ENCODE measurements at regions not wholly inside any gene's neighbourhood (a gene's known extent, or its start where the extent isn't known, plus 50 kb on each side); places are given as distances from the start of the nearest gene placed in this dataset.

DNA sequence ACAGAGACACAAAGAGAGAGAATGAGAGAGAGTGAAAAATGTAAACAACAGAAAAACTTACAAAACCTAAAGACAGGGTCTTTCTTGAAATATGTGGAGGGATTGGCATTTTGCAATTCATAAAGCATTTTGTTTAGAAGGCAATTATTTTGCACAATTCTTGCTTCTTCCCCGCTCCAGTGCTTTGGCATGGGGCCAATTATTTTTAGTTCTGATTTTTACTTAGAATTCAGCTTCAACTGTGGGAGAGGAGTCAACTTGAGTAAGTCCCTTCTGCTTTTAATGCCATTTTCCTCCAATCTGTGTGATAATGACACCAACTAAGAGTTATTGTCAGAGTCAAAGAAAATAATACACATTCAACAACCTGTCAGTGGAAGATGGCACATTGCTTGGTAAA is 1051.9 kb downstream of the NLGN4X start:
- no peak for TF ChIP-seq FOXM1 (IDR thresholded peaks at IDR 0.05; ENCODE audit: low read depth)
- TF ChIP-seq, protein P1, sequence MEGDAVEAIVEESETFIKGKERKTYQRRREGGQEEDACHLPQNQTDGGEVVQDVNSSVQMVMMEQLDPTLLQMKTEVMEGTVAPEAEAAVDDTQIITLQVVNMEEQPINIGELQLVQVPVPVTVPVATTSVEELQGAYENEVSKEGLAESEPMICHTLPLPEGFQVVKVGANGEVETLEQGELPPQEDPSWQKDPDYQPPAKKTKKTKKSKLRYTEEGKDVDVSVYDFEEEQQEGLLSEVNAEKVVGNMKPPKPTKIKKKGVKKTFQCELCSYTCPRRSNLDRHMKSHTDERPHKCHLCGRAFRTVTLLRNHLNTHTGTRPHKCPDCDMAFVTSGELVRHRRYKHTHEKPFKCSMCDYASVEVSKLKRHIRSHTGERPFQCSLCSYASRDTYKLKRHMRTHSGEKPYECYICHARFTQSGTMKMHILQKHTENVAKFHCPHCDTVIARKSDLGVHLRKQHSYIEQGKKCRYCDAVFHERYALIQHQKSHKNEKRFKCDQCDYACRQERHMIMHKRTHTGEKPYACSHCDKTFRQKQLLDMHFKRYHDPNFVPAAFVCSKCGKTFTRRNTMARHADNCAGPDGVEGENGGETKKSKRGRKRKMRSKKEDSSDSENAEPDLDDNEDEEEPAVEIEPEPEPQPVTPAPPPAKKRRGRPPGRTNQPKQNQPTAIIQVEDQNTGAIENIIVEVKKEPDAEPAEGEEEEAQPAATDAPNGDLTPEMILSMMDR (IDR thresholded peaks at IDR 0.05): no peak
- TF ChIP-seq YY1 (IDR thresholded peaks at IDR 0.05; ENCODE audit: low read depth): no peak
- TF ChIP-seq NRF1 (IDR thresholded peaks at IDR 0.05; ENCODE audit: low read depth, low read length): no peak
- no peak for TF ChIP-seq TEAD4 (IDR thresholded peaks at IDR 0.05; ENCODE audit: borderline replicate concordance, insufficient read depth)

Data from SK-N-SH (cell line).